ENCODE measurements at regions not wholly inside any gene's neighbourhood (a gene's known extent, or its start where the extent isn't known, plus 50 kb on each side); places are given as distances from the start of the nearest gene placed in this dataset.

DNA sequence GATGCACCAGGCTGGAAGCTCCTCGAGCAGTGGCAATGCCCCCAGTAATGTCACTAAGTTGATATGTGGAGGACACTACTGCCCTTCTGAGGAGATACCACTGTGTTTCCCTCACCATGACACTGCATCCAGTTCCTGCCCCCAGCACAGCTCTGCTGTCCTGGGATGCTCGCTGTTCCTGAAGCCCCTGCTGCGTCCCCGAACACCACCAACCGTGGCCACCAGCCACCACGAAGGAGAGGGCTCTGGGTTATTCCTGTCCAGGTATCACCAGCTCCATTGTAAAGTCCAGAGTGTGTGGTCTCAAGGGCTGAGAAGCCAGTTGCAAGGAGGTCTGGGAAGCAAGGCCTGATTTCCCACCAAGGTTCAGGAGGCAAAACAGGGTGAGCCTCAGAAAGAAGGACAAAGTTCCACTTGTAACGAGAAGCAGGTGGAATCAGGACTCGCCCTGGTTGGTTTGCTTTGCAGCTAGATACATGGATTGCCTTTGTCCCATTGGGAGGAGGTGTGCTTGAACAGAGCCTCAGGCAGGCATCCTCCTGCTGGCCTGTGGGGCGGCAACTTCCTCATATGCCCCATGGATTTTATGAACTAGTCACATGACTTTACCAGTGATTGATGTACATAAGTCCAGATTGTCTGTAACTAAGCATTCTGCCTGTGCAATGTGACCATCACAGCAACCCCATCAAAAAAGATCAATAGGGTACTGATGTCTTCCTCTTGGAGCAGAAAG, 427.0 kb upstream of the VSTM2A start:
- DNase-seq (ENCODE audit: low read depth) (no peak), FAIRE-seq (peak; percentile 89)
- Histone ChIP-seq H3K27me3 (ENCODE audit: control insufficient read depth, insufficient read depth, low read length) (no peaks in the 10 kb centered on the region), H3K36me3 (ENCODE audit: control insufficient read depth, insufficient read depth, low read length) (no peaks in the 10 kb centered on the region), H3K4me3 (ENCODE audit: low read depth, low read length) (no peak overlapping the region)
- TF ChIP-seq CTCF (IDR thresholded peaks at IDR 0.05; ENCODE audit: insufficient read depth, low read length, severe bottlenecking) = no peak

- FAIRE-seq (no peak), DNase-seq (ENCODE audit: low read depth) (no peak)
- Histone ChIP-seq H3K4me3 (ENCODE audit: low read depth, low read length) (no peak overlapping the region), H3K27me3 (ENCODE audit: control insufficient read depth, insufficient read depth, low read length) (no peaks in the 10 kb centered on the region), H3K36me3 (ENCODE audit: control insufficient read depth, insufficient read depth, low read length) (no peaks in the 10 kb centered on the region)
- TF ChIP-seq CTCF (IDR thresholded peaks at IDR 0.05; ENCODE audit: insufficient read depth, low read length, severe bottlenecking) = no peak
These were observed 425.2 kb upstream of the VSTM2A start for GRCh38 chr7:54116956-54117355.

- Histone ChIP-seq H3K27me3 (ENCODE audit: control insufficient read depth, insufficient read depth, low read length) (no peaks in the 10 kb centered on the region), H3K4me3 (ENCODE audit: low read depth, low read length) (no peak overlapping the region), H3K36me3 (ENCODE audit: control insufficient read depth, insufficient read depth, low read length) (no peaks in the 10 kb centered on the region)
- no peak for FAIRE-seq
- TF ChIP-seq CTCF (IDR thresholded peaks at IDR 0.05; ENCODE audit: insufficient read depth, low read length, severe bottlenecking) = no peak
- no peak for DNase-seq (ENCODE audit: low read depth)
These were observed 413.1 kb upstream of the VSTM2A start for GRCh38 chr7:54129035-54129434.

- no peak for FAIRE-seq
- H3K4me3 ChIP-seq (ENCODE audit: low read depth, low read length) = no peak overlapping the region
- H3K36me3 ChIP-seq (ENCODE audit: control insufficient read depth, insufficient read depth, low read length) = no peaks in the 10 kb centered on the region
- H3K27me3 ChIP-seq (ENCODE audit: control insufficient read depth, insufficient read depth, low read length) = no peaks in the 10 kb centered on the region
- no peak for DNase-seq (ENCODE audit: low read depth)
- TF ChIP-seq CTCF (IDR thresholded peaks at IDR 0.05; ENCODE audit: insufficient read depth, low read length, severe bottlenecking) = no peak
These were observed 400.6 kb upstream of the VSTM2A start for GRCh38 chr7:54141576-54141975.

DNA sequence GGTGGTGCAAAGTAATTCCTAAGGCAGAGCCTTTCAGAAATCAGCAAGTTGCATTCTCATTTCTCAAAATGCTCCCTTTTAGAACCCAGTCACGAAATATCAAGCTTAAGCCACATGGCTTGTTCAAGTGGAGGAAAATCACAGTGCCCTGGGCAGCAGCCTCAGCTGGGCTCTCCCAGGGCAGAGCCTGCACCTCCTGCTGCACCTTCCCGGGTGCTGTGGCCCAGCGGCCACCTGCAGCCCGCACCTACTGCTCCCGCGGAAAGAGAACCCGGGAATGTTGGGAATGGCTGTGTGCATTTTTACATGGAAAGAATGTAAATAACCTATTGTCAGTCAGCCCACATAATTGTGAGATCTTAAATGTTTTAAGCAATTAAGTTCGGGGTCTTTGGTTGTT, 396.5 kb upstream of the VSTM2A start:
- H3K4me3 ChIP-seq (ENCODE audit: low read depth, low read length) = no peak overlapping the region
- TF ChIP-seq CTCF (IDR thresholded peaks at IDR 0.05; ENCODE audit: insufficient read depth, low read length, severe bottlenecking) = no peak
- no peaks in the 10 kb centered on the region for H3K27me3 ChIP-seq (ENCODE audit: control insufficient read depth, insufficient read depth, low read length)
- FAIRE-seq = no peak
- H3K36me3 ChIP-seq (ENCODE audit: control insufficient read depth, insufficient read depth, low read length) = no peaks in the 10 kb centered on the region
- DNase-seq (ENCODE audit: low read depth) = no peak

DNA sequence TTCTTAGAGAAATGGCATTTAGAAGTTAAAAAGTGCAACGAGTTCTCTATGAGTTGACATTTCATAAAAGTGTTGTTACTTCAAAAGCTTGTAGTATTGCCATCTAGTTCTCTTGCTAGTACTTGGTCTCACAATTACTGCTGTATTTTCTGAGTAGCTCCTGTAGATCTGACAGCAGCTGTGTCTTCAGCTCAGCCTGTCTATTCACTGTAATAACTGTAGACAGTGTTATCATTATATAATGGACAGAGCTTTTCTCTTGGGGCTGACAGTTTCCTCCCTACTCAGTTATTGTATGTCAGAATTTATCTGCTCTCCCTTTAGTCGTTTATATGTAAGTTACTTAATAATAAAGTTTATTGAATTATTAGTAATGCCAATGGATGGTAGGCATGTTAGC, 388.7 kb upstream of the VSTM2A start:
- Histone ChIP-seq H3K36me3 (ENCODE audit: control insufficient read depth, insufficient read depth, low read length) (no peaks in the 10 kb centered on the region), H3K27me3 (ENCODE audit: control insufficient read depth, insufficient read depth, low read length) (no peaks in the 10 kb centered on the region), H3K4me3 (ENCODE audit: low read depth, low read length) (no peak overlapping the region)
- DNase-seq (ENCODE audit: low read depth) (no peak), FAIRE-seq (no peak)
- TF ChIP-seq CTCF (IDR thresholded peaks at IDR 0.05; ENCODE audit: insufficient read depth, low read length, severe bottlenecking) = no peak

All from bronchial epithelial cell (primary cell).